Common myeloid progenitor, CD34-positive (primary cell): ENCODE measurements at regions not wholly inside any gene's neighbourhood (a gene's known extent, or its start where the extent isn't known, plus 50 kb on each side); places are given as distances from the start of the nearest gene placed in this dataset.

Source experiments
- CTCF ChIA-PET: fragments of 350-600 bp; sonication (Branson Sonifier 250); formaldehyde crosslinking; loops from one replicate; lab custom pipeline; 2021; ENCODE audit warnings: antibody characterized with exemption; lab: Charles Lee
- POLR2A ChIA-PET: fragments of 350-600 bp; sonication (Branson Sonifier 250); formaldehyde crosslinking; loops from one replicate; lab custom pipeline; 2021; ENCODE audit warnings: antibody characterized with exemption; lab: Charles Lee
- DNase-seq, 3 donors: peaks; one replicate each; pipeline versions ENCODE4 v3.0.0 to v3.0.0-alpha.2; 2013
- H3K27ac ChIP-seq, 2 experiments: 1 replicate in 1 of 2; 2 replicates in 1 of 2; pipeline ENCODE4 v1.7.0; 2013; ENCODE audit warnings: inconsistent platforms in 2 of 2, low read length in 2 of 2, mild to moderate bottlenecking in 2 of 2, low read depth in 1 of 2, moderate library complexity in 1 of 2; ENCODE audit not compliant: severe bottlenecking in 2 of 2, insufficient read depth in 1 of 2, poor library complexity in 1 of 2
- H3K27me3 ChIP-seq, 5 experiments: replicated peaks in 2 of 5; 1 replicate in 3 of 5; 2 replicates in 2 of 5; pipeline versions ENCODE4 v1.6.1 to v1.7.0; 2013; ENCODE audit warnings: low read length in 4 of 5, mild to moderate bottlenecking in 2 of 5, moderate library complexity in 2 of 5, inconsistent platforms in 1 of 5; ENCODE audit not compliant: insufficient read depth in 5 of 5, control insufficient read depth in 4 of 5
- H3K36me3 ChIP-seq, 4 experiments: 1 replicate in 2 of 4; 2 replicates in 2 of 4; pipeline versions ENCODE4 v1.6.1 to v1.7.0; 2013; ENCODE audit warnings: low read length in 3 of 4, control low read depth in 1 of 4, mild to moderate bottlenecking in 1 of 4; ENCODE audit not compliant: control insufficient read depth in 4 of 4, insufficient read depth in 4 of 4
- H3K4me1 ChIP-seq, 4 experiments: 1 replicate in 3 of 4; 2 replicates in 1 of 4; pipeline versions ENCODE4 v1.6.1 to v1.7.1; 2013; ENCODE audit warnings: low read length in 3 of 4, mild to moderate bottlenecking in 3 of 4, control low read depth in 1 of 4, inconsistent platforms in 1 of 4, moderate library complexity in 1 of 4; ENCODE audit not compliant: control insufficient read depth in 4 of 4, insufficient read depth in 4 of 4; ENCODE audit errors: control extremely low read depth in 1 of 4
- H3K4me3 ChIP-seq, 7 experiments: 1 replicate in 4 of 7; 2 replicates in 3 of 7; pipeline versions ENCODE4 v1.5.1 to v1.7.0; 2013; ENCODE audit warnings: mild to moderate bottlenecking in 7 of 7, low read length in 6 of 7, moderate library complexity in 6 of 7, inconsistent platforms in 2 of 7, low read depth in 2 of 7, control low read depth in 1 of 7; ENCODE audit not compliant: insufficient read depth in 4 of 7, control insufficient read depth in 1 of 7; ENCODE audit errors: extremely low read depth in 1 of 7
- H3K9me3 ChIP-seq, 5 experiments: 1 replicate in 4 of 5; 2 replicates in 1 of 5; pipeline versions ENCODE4 v1.6.1 to v1.7.1; 2013; ENCODE audit warnings: low read length in 4 of 5, mild to moderate bottlenecking in 2 of 5, inconsistent platforms in 1 of 5, low read depth in 1 of 5, moderate library complexity in 1 of 5; ENCODE audit not compliant: control insufficient read depth in 4 of 5, insufficient read depth in 2 of 5; ENCODE audit errors: control extremely low read depth in 1 of 5
- WGBS: methylation state at CpG from one replicate; pipeline ENCODE4 v1.1.5; 2013; ENCODE audit not compliant: insufficient coverage; 5-methylcytosine and 5-hydroxymethylcytosine counted together

GRCh38 chr2:67755156-67755882 is 307.5 kb downstream of the C1D start:
- POLR2A ChIA-PET = no interaction called here
- Histone ChIP-seq H3K9me3 (no peaks in the 10 kb centered on the region), H3K4me1 (peaks cover 0 to 8% (median 3%) of the 10 kb centered on the region in 4 experiments), H3K27me3 (peaks cover 0 to 22% (median 3%) of the 10 kb centered on the region in 5 experiments), H3K27ac (no peak overlapping the region), H3K36me3 (no peaks in the 10 kb centered on the region), H3K4me3 (no peak overlapping the region)
- no peak for DNase-seq
- WGBS = 96% methylated on average over 5 of the region's 11 CpGs
- CTCF ChIA-PET = no interaction called here

GRCh38 chr2:67760995-67761394 is 301.8 kb downstream of the C1D start:
- ChIA-PET CTCF (no interaction called here), POLR2A (no interaction called here)
- no peak for DNase-seq
- 94% methylated on average over 3 of the region's 3 CpGs for WGBS
- H3K4me1 ChIP-seq = peaks cover 0 to 8% (median 3%) of the 10 kb centered on the region in 4 experiments
- H3K4me3 ChIP-seq = no peak overlapping the region
- no peaks in the 10 kb centered on the region for H3K36me3 ChIP-seq
- peaks cover 0 to 10% (median 0%) of the 10 kb centered on the region in 5 experiments for H3K27me3 ChIP-seq
- peaks cover 0 to 6% (median 0%) of the 10 kb centered on the region in 5 experiments for H3K9me3 ChIP-seq
- H3K27ac ChIP-seq = no peak overlapping the region

- no peaks in the 10 kb centered on the region for H3K36me3 ChIP-seq
- CTCF ChIA-PET = no interaction called here
- WGBS = 100% methylated on average over 1 of the region's 3 CpGs
- H3K4me3 ChIP-seq = no peak overlapping the region
- H3K4me1 ChIP-seq = peaks cover 0 to 4% (median 1%) of the 10 kb centered on the region in 4 experiments
- POLR2A ChIA-PET = no interaction called here
- no peak overlapping the region for H3K27ac ChIP-seq
- peaks cover 0 to 3% (median 0%) of the 10 kb centered on the region in 5 experiments for H3K9me3 ChIP-seq
- no peaks in the 10 kb centered on the region for H3K27me3 ChIP-seq
- no peak for DNase-seq
Observed at GRCh38 chr2:67771380-67771779, 291.4 kb downstream of the C1D start.

- no peak for DNase-seq
- CTCF ChIA-PET = no interaction called here
- H3K4me1 ChIP-seq = peaks cover 0 to 4% (median 1%) of the 10 kb centered on the region in 4 experiments
Observed at GRCh38 chr2:67772216-67773170, 290.3 kb downstream of the C1D start.

GRCh38 chr2:67773851-67774250 is 289.0 kb downstream of the C1D start:
- no peaks in the 10 kb centered on the region for H3K27me3 ChIP-seq
- no peaks in the 10 kb centered on the region for H3K9me3 ChIP-seq
- 100% methylated on average over 3 of the region's 3 CpGs for WGBS
- no peak overlapping the region for H3K4me3 ChIP-seq
- H3K4me1 ChIP-seq = no peaks in the 10 kb centered on the region
- ChIA-PET CTCF (no interaction called here), POLR2A (no interaction called here)
- H3K27ac ChIP-seq = no peak overlapping the region
- DNase-seq = no peak
- H3K36me3 ChIP-seq = no peaks in the 10 kb centered on the region

More at GRCh38 chr2:67772216-67773170, 290.3 kb downstream of the C1D start:
- no peak overlapping the region for H3K27ac ChIP-seq
- H3K9me3 ChIP-seq = peaks cover 0 to 3% (median 0%) of the 10 kb centered on the region in 5 experiments
- no peaks in the 10 kb centered on the region for H3K27me3 ChIP-seq
- WGBS = 98% methylated on average over 5 of the region's 9 CpGs
- POLR2A ChIA-PET = no interaction called here
- no peak overlapping the region for H3K4me3 ChIP-seq
- H3K36me3 ChIP-seq = no peaks in the 10 kb centered on the region

- 89% methylated on average over 2 of the region's 2 CpGs for WGBS
- CTCF ChIA-PET = interaction anchor here (1.2 kb wide), 1 partner anchor 10 kb away, joined by 3 read pairs; no protein-coding TSS in a partner anchor
Observed at GRCh38 chr2:67776276-67776675, 286.5 kb downstream of the C1D start.

More at GRCh38 chr2:67776276-67776675, 286.5 kb downstream of the C1D start:
- Histone ChIP-seq H3K27ac (no peak overlapping the region), H3K9me3 (no peaks in the 10 kb centered on the region), H3K4me1 (no peaks in the 10 kb centered on the region), H3K4me3 (no peak overlapping the region), H3K27me3 (no peaks in the 10 kb centered on the region), H3K36me3 (no peaks in the 10 kb centered on the region)
- POLR2A ChIA-PET = interaction anchor here (0.6 kb wide), 1 partner anchor 507 kb away, joined by 3 read pairs; no protein-coding TSS in a partner anchor
- DNase-seq = no peak
